ENCODE measurements at regions not wholly inside any gene's neighbourhood (a gene's known extent, or its start where the extent isn't known, plus 50 kb on each side); places are given as distances from the start of the nearest gene placed in this dataset.

GRCh38 chr9:1267141-1267570 is 217.0 kb downstream of the DMRT2 start:
- DNase-seq (ENCODE audit: low read depth in 2 of 2): no peak

- no peak for DNase-seq (ENCODE audit: low read depth in 2 of 2)
These were observed 217.4 kb downstream of the DMRT2 start for GRCh38 chr9:1267581-1267980.

GRCh38 chr9:1269533-1270315 is 219.6 kb downstream of the DMRT2 start:
- no peak for DNase-seq (ENCODE audit: low read depth in 2 of 2)

GRCh38 chr9:1271367-1271766 is 221.2 kb downstream of the DMRT2 start:
- no peak for DNase-seq (ENCODE audit: low read depth in 2 of 2)

GRCh38 chr9:1271786-1272185 is 221.6 kb downstream of the DMRT2 start:
- DNase-seq (ENCODE audit: low read depth in 2 of 2): no peak

GRCh38 chr9:1272488-1272887 is 222.3 kb downstream of the DMRT2 start:
- no peak for DNase-seq (ENCODE audit: low read depth in 2 of 2)

- no peak for DNase-seq (ENCODE audit: low read depth in 2 of 2)
These were observed 223.7 kb downstream of the DMRT2 start for GRCh38 chr9:1273859-1274258.

GRCh38 chr9:1274334-1274733 is 224.2 kb downstream of the DMRT2 start:
- no peak for DNase-seq (ENCODE audit: low read depth in 2 of 2)

GRCh38 chr9:1276474-1276873 is 226.3 kb downstream of the DMRT2 start:
- no peak for DNase-seq (ENCODE audit: low read depth in 2 of 2)

GRCh38 chr9:1284727-1285126 is 234.6 kb downstream of the DMRT2 start:
- DNase-seq (ENCODE audit: low read depth in 2 of 2): no peak

GRCh38 chr9:1285526-1285925 is 235.4 kb downstream of the DMRT2 start:
- no peak for DNase-seq (ENCODE audit: low read depth in 2 of 2)

GRCh38 chr9:1292384-1292783 is 242.2 kb downstream of the DMRT2 start:
- no peak for DNase-seq (ENCODE audit: low read depth in 2 of 2)

- DNase-seq (ENCODE audit: low read depth in 2 of 2): no peak
These were observed 244.6 kb downstream of the DMRT2 start for GRCh38 chr9:1294641-1295258.

- no peak for DNase-seq (ENCODE audit: low read depth in 2 of 2)
These were observed 246.2 kb downstream of the DMRT2 start for GRCh38 chr9:1296331-1296730.

- no peak for DNase-seq (ENCODE audit: low read depth in 2 of 2)
These were observed 247.9 kb downstream of the DMRT2 start for GRCh38 chr9:1298046-1298445.

- DNase-seq (ENCODE audit: low read depth in 2 of 2): no peak
These were observed 250.8 kb downstream of the DMRT2 start for GRCh38 chr9:1300941-1301340.

GRCh38 chr9:1303932-1304331 is 253.8 kb downstream of the DMRT2 start:
- no peak for DNase-seq (ENCODE audit: low read depth in 2 of 2)

- no peak for DNase-seq (ENCODE audit: low read depth in 2 of 2)
These were observed 261.4 kb downstream of the DMRT2 start for GRCh38 chr9:1311462-1312042.

GRCh38 chr9:1319436-1319835 is 269.3 kb downstream of the DMRT2 start:
- no peak for DNase-seq (ENCODE audit: low read depth in 2 of 2)

GRCh38 chr9:1320051-1320557 is 269.9 kb downstream of the DMRT2 start:
- no peak for DNase-seq (ENCODE audit: low read depth in 2 of 2)

GRCh38 chr9:1320607-1321195 is 270.5 kb downstream of the DMRT2 start:
- DNase-seq (ENCODE audit: low read depth in 2 of 2): no peak

GRCh38 chr9:1327467-1327866 is 277.3 kb downstream of the DMRT2 start:
- no peak for DNase-seq (ENCODE audit: low read depth in 2 of 2)

- DNase-seq (ENCODE audit: low read depth in 2 of 2): no peak
These were observed 278.2 kb downstream of the DMRT2 start for GRCh38 chr9:1328341-1328740.
